Spleen (tissue), 11 donors: ENCODE measurements at regions not wholly inside any gene's neighbourhood (a gene's known extent, or its start where the extent isn't known, plus 50 kb on each side); places are given as distances from the start of the nearest gene placed in this dataset.

ENCODE experiments used
- DNase-seq: peaks from one replicate; pipeline ENCODE4 v3.0.0-alpha.2; 2020
- H3K27ac ChIP-seq, 8 donors: fragments of 200-600 bp; sonication (generic) in 7 of 8; 1 replicate in 4 of 8; 2 replicates in 4 of 8; pipeline versions ENCODE4 v1.5.0 to v1.8.0; 2016 to 2021; ENCODE audit warnings: inconsistent platforms in 4 of 8, mild to moderate bottlenecking in 4 of 8, moderate library complexity in 1 of 8
- H3K27me3 ChIP-seq, 7 donors: fragments of 200-600 bp; sonication (generic) in 6 of 7; replicated peaks in 1 of 7; 1 replicate in 4 of 7; 2 replicates in 3 of 7; pipeline versions ENCODE4 v1.5.0 to v1.8.0; 2016 to 2021; ENCODE audit warnings: inconsistent platforms in 3 of 7, mild to moderate bottlenecking in 1 of 7
- H3K36me3 ChIP-seq, 6 donors: fragments of 200-600 bp; sonication (generic) in 5 of 6; 1 replicate in 4 of 6; 2 replicates in 2 of 6; pipeline versions ENCODE4 v1.5.0 to v1.8.0; 2016 to 2021; ENCODE audit warnings: inconsistent platforms in 2 of 6
- H3K4me1 ChIP-seq, 6 donors: fragments of 200-600 bp; sonication (generic) in 5 of 6; 1 replicate in 3 of 6; 2 replicates in 3 of 6; pipeline versions ENCODE4 v1.5.0 to v1.8.0; 2016 to 2021; ENCODE audit warnings: inconsistent platforms in 3 of 6
- H3K4me3 ChIP-seq, 8 donors: fragments of 200-600 bp; sonication (generic) in 7 of 8; 1 replicate in 4 of 8; 2 replicates in 4 of 8; pipeline versions ENCODE4 v1.5.0 to v1.8.0; 2016 to 2021; ENCODE audit warnings: inconsistent platforms in 4 of 8, mild to moderate bottlenecking in 4 of 8, moderate library complexity in 2 of 8
- H3K9me3 ChIP-seq, 8 donors: fragments of 200-600 bp; sonication (generic) in 7 of 8; 1 replicate in 4 of 8; 2 replicates in 4 of 8; pipeline versions ENCODE4 v1.5.0 to v1.8.0; 2016 to 2021; ENCODE audit warnings: inconsistent platforms in 4 of 8
- CTCF ChIP-seq, 11 experiments: fragments of 200-600 bp in 7 of 11; fragments of 450-650 bp in 4 of 11; sonication (generic) in 4 of 11; IDR thresholded peaks in 8 of 11; conservative IDR thresholded peaks in 3 of 11; 1 replicate in 7 of 11; 2 replicates in 4 of 11; pipeline versions ENCODE4 v1.4.0 to v1.8.0; 2016 to 2021; ENCODE audit warnings: antibody characterized with exemption in 11 of 11, inconsistent platforms in 4 of 11, mild to moderate bottlenecking in 1 of 11
- POLR2A ChIP-seq, 3 donors: fragments of 450-650 bp; IDR thresholded peaks; one replicate each; pipeline ENCODE4 v1.5.1; 2017; ENCODE audit warnings: antibody characterized with exemption in 3 of 3, mild to moderate bottlenecking in 1 of 3
- POLR2AphosphoS5 ChIP-seq, 3 donors: sonication (generic); formaldehyde crosslinking; IDR thresholded peaks; one replicate each; pipeline ENCODE4 v1.5.1; 2017; ENCODE audit warnings: antibody characterized with exemption in 3 of 3
- WGBS, 5 donors: extraction: QIAGEN DNeasy Blood & Tissue Kit in 3 of 5; methylation state at CpG; one replicate each; pipeline versions ENCODE4 v1.1.5 to v1.1.7; 2013 to 2018; 5-methylcytosine and 5-hydroxymethylcytosine counted together
- intact Hi-C: fragments of 100-400 bp; cut with DNase I; formaldehyde crosslinking; loops from one replicate; pipeline ENCODE4 v1.15.0; 2023; ENCODE audit warnings: low total_unique reads
- donor health status: healthy with polysubstance abuse.
- donor health status: DM: no; HTN: no; CAD: no; lungs with moderate emphysema.
- donor health status: DM: no; HTN: no; CAD: no.
- donor health status: Bipolar disorder and iron deficiency.
- donor health status: healthy.
- donor health status: DM: no; HTN: no; CAD: no.
- donor health status: DM: yes; HTN: yes; CAD: no.

GRCh38 chr20:22520381-22520780 lies 64.0 kb downstream of the FOXA2 start:
- DNase-seq, result no peak
- no peak overlapping the region for H3K4me3 ChIP-seq
- intact Hi-C loops, result no loop called here
- H3K4me1 ChIP-seq, result no peaks in the 10 kb centered on the region
- TF ChIP-seq CTCF (IDR thresholded peaks at IDR 0.05 in 8 of 11, conservative IDR thresholded peaks at IDR 0.05 in 3 of 11), result no peak
- no peak for TF ChIP-seq POLR2A (IDR thresholded peaks at IDR 0.05)
- TF ChIP-seq POLR2AphosphoS5 (IDR thresholded peaks at IDR 0.05), result no peak
- H3K27ac ChIP-seq, result no peak overlapping the region
- WGBS, 5 donors, result 71 to 89% (median 82%) methylated on average over 8 of the region's 8 CpGs
- H3K36me3 ChIP-seq, result no peaks in the 10 kb centered on the region
- peaks cover 0 to 37% (median 0%) of the 10 kb centered on the region in 7 donors for H3K27me3 ChIP-seq
- H3K9me3 ChIP-seq, result no peaks in the 10 kb centered on the region

- TF ChIP-seq POLR2A (IDR thresholded peaks at IDR 0.05), result no peak
- TF ChIP-seq CTCF (IDR thresholded peaks at IDR 0.05 in 8 of 11, conservative IDR thresholded peaks at IDR 0.05 in 3 of 11), result no peak
- TF ChIP-seq POLR2AphosphoS5 (IDR thresholded peaks at IDR 0.05), result no peak
- H3K4me1 ChIP-seq, result no peaks in the 10 kb centered on the region
- no peaks in the 10 kb centered on the region for H3K36me3 ChIP-seq
- intact Hi-C loops, result no loop called here
- H3K4me3 ChIP-seq, result no peak overlapping the region
- H3K27me3 ChIP-seq, result peaks cover 0 to 23% (median 0%) of the 10 kb centered on the region in 7 donors
- no peak overlapping the region for H3K27ac ChIP-seq
- DNase-seq, result no peak
- 72 to 77% (median 75%) methylated on average over 5 of the region's 5 CpGs for WGBS, 5 donors
- no peaks in the 10 kb centered on the region for H3K9me3 ChIP-seq
These were observed 69.1 kb downstream of the FOXA2 start for GRCh38 chr20:22515264-22515663.

DNA sequence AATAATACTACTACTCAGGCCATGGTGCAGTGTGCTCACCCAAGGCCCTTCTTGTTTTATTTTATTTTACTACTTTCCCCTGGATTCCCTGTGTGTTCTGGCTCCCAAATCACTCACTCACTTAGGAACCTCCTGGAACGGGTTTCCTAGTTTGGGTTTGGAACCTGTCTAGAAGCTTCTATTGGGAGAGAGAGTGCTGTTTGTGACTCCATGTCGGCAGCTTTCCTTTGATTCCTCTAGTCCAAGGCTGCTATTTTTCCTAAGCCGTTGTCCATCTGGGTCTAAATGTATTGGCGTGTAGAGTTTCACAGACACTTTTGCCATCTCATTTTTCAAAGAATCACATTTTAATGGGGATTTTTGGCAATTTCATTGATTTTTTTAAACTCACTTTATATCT lies 70.8 kb downstream of the FOXA2 start:
- H3K27ac ChIP-seq, result no peak overlapping the region
- no peaks in the 10 kb centered on the region for H3K9me3 ChIP-seq
- H3K27me3 ChIP-seq, result peaks cover 0 to 22% (median 0%) of the 10 kb centered on the region in 7 donors
- H3K4me3 ChIP-seq, result no peak overlapping the region
- TF ChIP-seq POLR2A (IDR thresholded peaks at IDR 0.05), result no peak
- no peak for TF ChIP-seq CTCF (IDR thresholded peaks at IDR 0.05 in 8 of 11, conservative IDR thresholded peaks at IDR 0.05 in 3 of 11)
- TF ChIP-seq POLR2AphosphoS5 (IDR thresholded peaks at IDR 0.05), result no peak
- intact Hi-C loops, result no loop called here
- H3K36me3 ChIP-seq, result no peaks in the 10 kb centered on the region
- DNase-seq, result no peak
- no peaks in the 10 kb centered on the region for H3K4me1 ChIP-seq
- WGBS, 5 donors, result 87 to 91% (median 90%) methylated on average over 4 of the region's 4 CpGs

DNA sequence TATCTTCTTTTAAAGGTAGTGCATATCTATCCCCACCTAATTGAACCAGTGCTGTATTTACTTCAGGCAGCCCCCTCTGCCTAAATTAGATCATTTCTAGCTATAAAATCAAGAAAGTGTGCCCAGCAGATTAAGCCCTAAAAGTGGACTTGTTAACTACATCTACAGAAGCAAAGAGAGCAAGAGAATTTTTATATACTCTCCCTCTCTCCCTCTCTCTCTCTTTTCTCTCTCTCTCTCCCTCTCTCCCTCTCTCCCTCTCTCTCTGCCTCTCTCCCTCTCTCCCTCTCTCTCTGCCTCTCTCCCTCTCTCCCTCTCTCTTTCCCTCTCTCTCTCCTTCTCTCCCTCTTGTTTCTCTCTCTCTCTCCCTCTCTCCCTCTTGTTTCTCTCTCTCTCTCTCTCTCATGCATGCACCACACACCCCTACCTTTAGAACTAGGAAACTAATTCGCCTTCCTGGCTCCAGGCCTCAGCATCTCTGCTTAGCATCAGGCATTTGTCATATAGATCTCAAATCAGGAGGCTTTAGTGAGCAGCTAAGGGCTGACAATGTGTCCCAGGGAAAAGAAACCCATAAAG lies 71.4 kb downstream of the FOXA2 start:
- H3K9me3 ChIP-seq, result no peaks in the 10 kb centered on the region
- H3K27me3 ChIP-seq, result peaks cover 0 to 20% (median 0%) of the 10 kb centered on the region in 7 donors
- intact Hi-C loops, result no loop called here
- no peak for TF ChIP-seq POLR2AphosphoS5 (IDR thresholded peaks at IDR 0.05)
- no peak for TF ChIP-seq CTCF (IDR thresholded peaks at IDR 0.05 in 8 of 11, conservative IDR thresholded peaks at IDR 0.05 in 3 of 11)
- no peak for TF ChIP-seq POLR2A (IDR thresholded peaks at IDR 0.05)
- DNase-seq, result no peak
- 56 to 77% (median 58%) methylated on average over 1 of the region's 1 CpG for WGBS, 5 donors
- H3K27ac ChIP-seq, result no peak overlapping the region
- H3K36me3 ChIP-seq, result no peaks in the 10 kb centered on the region
- no peak overlapping the region for H3K4me3 ChIP-seq
- no peaks in the 10 kb centered on the region for H3K4me1 ChIP-seq
